Adrenal gland (tissue), 5 donors: ENCODE measurements at regions not wholly inside any gene's neighbourhood (a gene's known extent, or its start where the extent isn't known, plus 50 kb on each side); places are given as distances from the start of the nearest gene placed in this dataset.

ENCODE experiments used
- CTCF ChIP-seq, 6 experiments: fragments of 450-650 bp in 4 of 6; fragments of 200-600 bp in 2 of 6; sonication (generic) in 1 of 6; IDR thresholded peaks; 1 replicate in 5 of 6; 2 replicates in 1 of 6; pipeline versions ENCODE4 v1.5.1 to v1.8.0; 2016 to 2021; ENCODE audit warnings: antibody characterized with exemption in 6 of 6, mild to moderate bottlenecking in 2 of 6, moderate library complexity in 1 of 6
- POLR2A ChIP-seq, 2 donors: fragments of 450-650 bp; IDR thresholded peaks; one replicate each; pipeline ENCODE4 v1.6.1; 2017; ENCODE audit warnings: antibody characterized with exemption in 2 of 2, mild to moderate bottlenecking in 2 of 2, moderate library complexity in 1 of 2
- donor health status: DM: no; HTN: no; CAD: no.

- TF ChIP-seq POLR2A (IDR thresholded peaks at IDR 0.05), result no peak
- no peak for TF ChIP-seq CTCF (IDR thresholded peaks at IDR 0.05)
Observed at GRCh38 chr9:1599961-1600360, 415.2 kb upstream of the SMARCA2 start.
